ENCODE measurements at regions not wholly inside any gene's neighbourhood (a gene's known extent, or its start where the extent isn't known, plus 50 kb on each side); places are given as distances from the start of the nearest gene placed in this dataset.

DNA sequence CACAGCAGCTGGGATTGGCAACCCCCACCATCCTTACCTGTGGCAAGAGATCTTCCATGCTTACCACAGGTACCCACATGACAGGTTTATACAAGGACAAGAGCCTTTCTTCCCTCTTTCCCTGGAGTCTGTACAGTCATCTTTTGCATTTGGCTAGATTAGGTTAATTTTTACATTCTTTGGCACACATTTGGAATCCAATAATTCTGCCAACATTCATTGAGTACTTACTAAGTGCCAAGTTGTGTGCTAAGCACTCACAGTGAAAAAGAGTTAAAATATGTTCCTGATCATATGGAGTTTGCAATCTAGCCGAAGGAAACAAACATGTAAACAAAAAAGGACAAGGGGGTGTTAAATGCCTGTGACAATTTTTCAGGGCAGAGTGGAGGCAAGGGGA lies 50.0 kb upstream of the OPCML start:
- TF ChIP-seq CBX8 (IDR thresholded peaks at IDR 0.05) (no peak), NFE2L2 (conservative IDR thresholded peaks at IDR 0.05; ENCODE audit: low read length) (no peak), NPAS2 (CRISPR knock-in tag; IDR thresholded peaks at IDR 0.05; ENCODE audit: borderline replicate concordance) (no peak), EP300 (IDR thresholded peaks at IDR 0.05) (no peak), SREBF2 (IDR thresholded peaks at IDR 0.05) (no peak), TP53 (CRISPR knock-in tag; IDR thresholded peaks at IDR 0.05) (no peak), EHF (CRISPR knock-in tag; IDR thresholded peaks at IDR 0.05) (no peak), PHF8 (IDR thresholded peaks at IDR 0.05; ENCODE audit: borderline replicate concordance, low read depth) (no peak), ESRRA (IDR thresholded peaks at IDR 0.05; ENCODE audit: borderline replicate concordance, low read length) (no peak), HES2 (IDR thresholded peaks at IDR 0.05) (no peak), GATA3 (IDR thresholded peaks at IDR 0.05; ENCODE audit: borderline replicate concordance) (no peak), SMC3 (IDR thresholded peaks at IDR 0.05) (no peak), BHLHE40 (IDR thresholded peaks at IDR 0.05; ENCODE audit: low read depth, low read length) (no peak), TFCP2L1 (CRISPR knock-in tag; IDR thresholded peaks at IDR 0.05) (no peak), CHD4 (IDR thresholded peaks at IDR 0.05; ENCODE audit: borderline replicate concordance) (no peak)
- TF ChIP-seq, protein P1, sequence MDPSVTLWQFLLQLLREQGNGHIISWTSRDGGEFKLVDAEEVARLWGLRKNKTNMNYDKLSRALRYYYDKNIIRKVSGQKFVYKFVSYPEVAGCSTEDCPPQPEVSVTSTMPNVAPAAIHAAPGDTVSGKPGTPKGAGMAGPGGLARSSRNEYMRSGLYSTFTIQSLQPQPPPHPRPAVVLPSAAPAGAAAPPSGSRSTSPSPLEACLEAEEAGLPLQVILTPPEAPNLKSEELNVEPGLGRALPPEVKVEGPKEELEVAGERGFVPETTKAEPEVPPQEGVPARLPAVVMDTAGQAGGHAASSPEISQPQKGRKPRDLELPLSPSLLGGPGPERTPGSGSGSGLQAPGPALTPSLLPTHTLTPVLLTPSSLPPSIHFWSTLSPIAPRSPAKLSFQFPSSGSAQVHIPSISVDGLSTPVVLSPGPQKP (IDR thresholded peaks at IDR 0.05; ENCODE audit: low read depth, low read length), result no peak
- DNase-seq (ENCODE audit: low read depth in 1 of 2, low spot score in 1 of 2) (no peak), FAIRE-seq (no peak), ATAC-seq (no peak)
- ChIA-PET POLR2A (no interaction called here), CTCF (no interaction called here)
- Histone ChIP-seq H3K27ac (no peak overlapping the region), H3K4me3 (no peak overlapping the region), H3K4me2 (no peak overlapping the region), H3K9me3 (no peaks in the 10 kb centered on the region), H3K4me1 (no peaks in the 10 kb centered on the region)
- WGBS (ENCODE audit: missing lambda C conversion rate), result 17% methylated on average over 1 of the region's 1 CpG

All from A549 (cell line).